Endothelial cell of umbilical vein (primary cell): ENCODE measurements at regions not wholly inside any gene's neighbourhood (a gene's known extent, or its start where the extent isn't known, plus 50 kb on each side); places are given as distances from the start of the nearest gene placed in this dataset.
"Not testable (repeated sequence)": the region's sequence is repeated elsewhere in the genome, so short reads cannot be mapped to it uniquely, and the experiment has no call there.

Source experiments
- BruUV-seq: library from RNA; stranded (reverse); fragments of 400-500 nt; replicated peaks from 2 replicates; lab custom pipeline; 2021; lab: Mats Ljungman, UMichigan
- CTCF ChIA-PET: fragments of 300-600, 350-600 bp; sonication (Branson Sonifier 250); formaldehyde crosslinking; loops from one replicate; lab custom pipeline; 2021; ENCODE audit warnings: antibody characterized with exemption, inconsistent platforms; lab: Charles Lee
- POLR2A ChIA-PET: fragments of 300-600, 350-600 bp; sonication (Branson Sonifier 250); formaldehyde crosslinking; loops from one replicate; lab custom pipeline; 2021; ENCODE audit warnings: antibody characterized with exemption, inconsistent platforms; lab: Charles Lee
- DNase-seq: peaks from one replicate; pipeline ENCODE4 v3.0.0-alpha.2; 2011; ENCODE audit warnings: low read depth, low spot score
- FAIRE-seq: peaks from 2 replicates; lab custom pipeline; 2011; peaks lifted over from hg19 to GRCh38; lab: Jason Lieb, UNC
- H2AFZ ChIP-seq: 2 replicates; pipeline ENCODE4 v1.6.0; 2012; ENCODE audit warnings: low read depth, low read length, control low read depth, inconsistent platforms
- H3K27ac ChIP-seq: 2 replicates; pipeline ENCODE4 v1.5.1; 2011; ENCODE audit warnings: low read depth, mild to moderate bottlenecking, control low read depth, low read length, moderate library complexity; ENCODE audit not compliant: insufficient read depth
- H3K27me3 ChIP-seq, 2 experiments: 2 replicates each; pipeline versions ENCODE4 v1.6.0 to v1.6.1; 2011; ENCODE audit warnings: low read length in 2 of 2, mixed read lengths in 1 of 2; ENCODE audit not compliant: control insufficient read depth in 2 of 2, insufficient read depth in 2 of 2
- H3K36me3 ChIP-seq, 2 experiments: 2 replicates in 1 of 2; 3 replicates in 1 of 2; pipeline ENCODE4 v1.5.1; 2011; ENCODE audit warnings: low read length in 2 of 2, mild to moderate bottlenecking in 1 of 2, moderate library complexity in 1 of 2; ENCODE audit not compliant: control insufficient read depth in 2 of 2, insufficient read depth in 2 of 2; ENCODE audit errors: extremely low read depth in 1 of 2
- H3K4me1 ChIP-seq: 3 replicates; pipeline ENCODE4 v1.5.1; 2011; ENCODE audit warnings: mild to moderate bottlenecking, low read length; ENCODE audit not compliant: control insufficient read depth, insufficient read depth; ENCODE audit errors: extremely low read depth
- H3K4me2 ChIP-seq: 2 replicates; pipeline ENCODE4 v1.6.1; 2011; ENCODE audit warnings: low read length, control low read depth, mixed read lengths; ENCODE audit not compliant: insufficient read depth
- H3K4me3 ChIP-seq, 3 experiments: fragments of 200-600 bp in 1 of 3; sonication (generic), shearing (Covaris generic) in 1 of 3; replicated peaks in 1 of 3; 2 replicates each; pipeline ENCODE4 v1.5.1; 2011 to 2016; ENCODE audit warnings: control low read depth in 3 of 3, low read length in 3 of 3, mild to moderate bottlenecking in 2 of 3, inconsistent platforms in 1 of 3, low read depth in 1 of 3, moderate library complexity in 1 of 3; ENCODE audit not compliant: insufficient read depth in 1 of 3
- H3K79me2 ChIP-seq: 2 replicates; pipeline ENCODE4 v1.6.0; 2012; ENCODE audit warnings: low read length, inconsistent platforms; ENCODE audit not compliant: control insufficient read depth, insufficient read depth
- H3K9ac ChIP-seq: replicated peaks from 2 replicates; pipeline ENCODE3; 2011; ENCODE audit warnings: low read length, control low read depth; ENCODE audit not compliant: insufficient read depth; ENCODE audit errors: extremely low read depth
- H3K9me1 ChIP-seq: replicated peaks from 3 replicates; pipeline ENCODE4 v1.6.0; 2011; ENCODE audit warnings: mild to moderate bottlenecking, low read length; ENCODE audit not compliant: control insufficient read depth, insufficient read depth; ENCODE audit errors: extremely low read depth
- H3K9me3 ChIP-seq: replicated peaks from 2 replicates; pipeline ENCODE4 v1.5.1; 2012; ENCODE audit warnings: low read length, inconsistent platforms; ENCODE audit not compliant: control insufficient read depth, insufficient read depth
- H4K20me1 ChIP-seq: replicated peaks from 2 replicates; pipeline ENCODE3; 2011; ENCODE audit warnings: mild to moderate bottlenecking, low read length; ENCODE audit not compliant: control insufficient read depth, insufficient read depth; ENCODE audit errors: extremely low read depth
- EZH2 ChIP-seq: IDR thresholded peaks from 2 replicates; pipeline ENCODE4 v1.6.1; 2012; ENCODE audit warnings: borderline replicate concordance, low read depth, mild to moderate bottlenecking, moderate library complexity, low read length, inconsistent platforms; ENCODE audit not compliant: severe bottlenecking
- FOS ChIP-seq: IDR thresholded peaks from 2 replicates; pipeline ENCODE4 v1.6.1; 2011; ENCODE audit warnings: mild to moderate bottlenecking, low read length, moderate library complexity, borderline replicate concordance; ENCODE audit not compliant: insufficient read depth
- JUN ChIP-seq: IDR thresholded peaks from 2 replicates; pipeline ENCODE4 v1.6.1; 2011; ENCODE audit warnings: borderline replicate concordance, low read depth; ENCODE audit not compliant: insufficient read length, insufficient read depth
- dilution Hi-C: fragments of 300-500 bp; cut with MboI; formaldehyde crosslinking; loops from one replicate; pipeline ENCODE4 v1.15.0; 2019; ENCODE audit warnings: low sequenced_read_pairs; ENCODE audit not compliant: extremely low pct_ligation_motif_present
- intact Hi-C: fragments of 100-400 bp; cut with micrococcal nuclease; formaldehyde crosslinking; loops from one replicate; pipeline ENCODE4 v1.10.0; 2022

- dilution Hi-C loops, H3K4me2 ChIP-seq, H3K36me3 ChIP-seq, H3K79me2 ChIP-seq, POLR2A ChIA-PET, CTCF ChIA-PET, H3K9ac ChIP-seq, H4K20me1 ChIP-seq, intact Hi-C loops, H2AFZ ChIP-seq, H3K27ac ChIP-seq, H3K4me1 ChIP-seq, BruUV-seq, DNase-seq, H3K9me3 ChIP-seq, FAIRE-seq, H3K4me3 ChIP-seq, H3K9me1 ChIP-seq: not testable (repeated sequence)
- peaks cover 4 to 10% of the 10 kb centered on the region in 2 experiments for H3K27me3 ChIP-seq
Observed at GRCh38 chr6:3613565-3613964, 137.9 kb downstream of the PXDC1 start.

- no peaks in the 10 kb centered on the region for H4K20me1 ChIP-seq
- FAIRE-seq (peak; percentile 70), DNase-seq (peak; percentile 34)
- BruUV-seq = no TSS peak
- H3K9ac ChIP-seq = no peak overlapping the region
- dilution Hi-C loops (no loop called here), intact Hi-C loops (no loop called here)
- no peaks in the 10 kb centered on the region for H3K9me3 ChIP-seq
- H3K9me1 ChIP-seq = no peaks in the 10 kb centered on the region
- H3K4me1 ChIP-seq = peaks cover 5% of the 10 kb centered on the region
- peak; percentile 14 for TF ChIP-seq FOS
- no peak for TF ChIP-seq EZH2
- peak; percentile 24 for TF ChIP-seq JUN
- no peak overlapping the region for H3K4me3 ChIP-seq
- no peaks in the 10 kb centered on the region for H3K36me3 ChIP-seq
- POLR2A ChIA-PET = no interaction called here
- H2AFZ ChIP-seq = no peak overlapping the region
- H3K27me3 ChIP-seq = peaks cover 4 to 10% of the 10 kb centered on the region in 2 experiments
- no peaks in the 10 kb centered on the region for H3K79me2 ChIP-seq
- CTCF ChIA-PET = interaction anchor here (1.4 kb wide), 1 partner anchor 9 kb away, joined by 3 read pairs; no protein-coding TSS in a partner anchor
- H3K27ac ChIP-seq = no peak overlapping the region
- no peak overlapping the region for H3K4me2 ChIP-seq
Observed at GRCh38 chr6:3612341-3613041, 139.0 kb downstream of the PXDC1 start.
